Ovary (tissue), 3 donors: ENCODE measurements at regions not wholly inside any gene's neighbourhood (a gene's known extent, or its start where the extent isn't known, plus 50 kb on each side); places are given as distances from the start of the nearest gene placed in this dataset.

Experiments used
- EP300 ChIP-seq: sonication (generic); formaldehyde crosslinking; IDR thresholded peaks from one replicate; pipeline ENCODE4 v1.6.1; 2017; ENCODE audit warnings: antibody characterized with exemption
- POLR2A ChIP-seq: fragments of 450-650 bp; IDR thresholded peaks from one replicate; pipeline ENCODE4 v1.6.1; 2017; ENCODE audit warnings: antibody characterized with exemption, mild to moderate bottlenecking, moderate library complexity
- TF ChIP-seq, protein P1 (sequence below), 3 donors: fragments of 450-650 bp in 2 of 3; fragments of 200-600 bp in 1 of 3; IDR thresholded peaks; one replicate each; pipeline versions ENCODE4 v1.5.1 to v1.8.0; 2016 to 2022; ENCODE audit warnings: antibody characterized with exemption in 3 of 3, mild to moderate bottlenecking in 1 of 3
- donor health status: DM: no; HTN: no; CAD: no.

DNA sequence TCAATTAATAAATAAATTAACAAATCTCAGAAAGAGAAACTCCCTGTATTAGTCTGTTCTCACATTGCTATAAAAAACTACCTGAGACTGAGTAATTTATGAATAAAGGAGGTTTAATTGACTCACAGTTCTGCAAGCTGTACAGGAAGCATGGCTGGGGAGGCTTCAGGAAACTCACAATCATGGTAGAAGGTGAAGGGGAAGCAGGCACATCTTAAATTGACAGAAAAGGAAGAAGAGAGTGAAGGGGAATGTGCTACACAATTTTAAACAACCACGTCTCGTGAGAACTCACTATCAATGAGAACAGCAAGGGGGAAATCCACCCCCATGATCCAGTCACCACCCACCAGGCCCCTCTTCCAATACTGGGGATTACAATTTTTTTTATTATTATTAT, 358.3 kb upstream of the KIAA1217 start:
- no peak for TF ChIP-seq POLR2A
- TF ChIP-seq, protein P1, sequence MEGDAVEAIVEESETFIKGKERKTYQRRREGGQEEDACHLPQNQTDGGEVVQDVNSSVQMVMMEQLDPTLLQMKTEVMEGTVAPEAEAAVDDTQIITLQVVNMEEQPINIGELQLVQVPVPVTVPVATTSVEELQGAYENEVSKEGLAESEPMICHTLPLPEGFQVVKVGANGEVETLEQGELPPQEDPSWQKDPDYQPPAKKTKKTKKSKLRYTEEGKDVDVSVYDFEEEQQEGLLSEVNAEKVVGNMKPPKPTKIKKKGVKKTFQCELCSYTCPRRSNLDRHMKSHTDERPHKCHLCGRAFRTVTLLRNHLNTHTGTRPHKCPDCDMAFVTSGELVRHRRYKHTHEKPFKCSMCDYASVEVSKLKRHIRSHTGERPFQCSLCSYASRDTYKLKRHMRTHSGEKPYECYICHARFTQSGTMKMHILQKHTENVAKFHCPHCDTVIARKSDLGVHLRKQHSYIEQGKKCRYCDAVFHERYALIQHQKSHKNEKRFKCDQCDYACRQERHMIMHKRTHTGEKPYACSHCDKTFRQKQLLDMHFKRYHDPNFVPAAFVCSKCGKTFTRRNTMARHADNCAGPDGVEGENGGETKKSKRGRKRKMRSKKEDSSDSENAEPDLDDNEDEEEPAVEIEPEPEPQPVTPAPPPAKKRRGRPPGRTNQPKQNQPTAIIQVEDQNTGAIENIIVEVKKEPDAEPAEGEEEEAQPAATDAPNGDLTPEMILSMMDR (IDR thresholded peaks at IDR 0.05): no peak
- TF ChIP-seq EP300: no peak
